IPS DF 6.9 (cell line): ENCODE measurements at regions not wholly inside any gene's neighbourhood (a gene's known extent, or its start where the extent isn't known, plus 50 kb on each side); places are given as distances from the start of the nearest gene placed in this dataset.

ENCODE experiments used
- DNase-seq: peaks from one replicate; pipeline ENCODE4 v3.0.0-alpha.2; 2013; ENCODE audit warnings: low read depth, low spot score
- H3K27ac ChIP-seq: one replicate; pipeline ENCODE4 v1.5.1; 2013; ENCODE audit warnings: low read length, control low read depth
- H3K27me3 ChIP-seq: 2 replicates; pipeline ENCODE4 v1.6.1; 2013; ENCODE audit warnings: mild to moderate bottlenecking, low read length; ENCODE audit not compliant: control insufficient read depth, insufficient read depth
- H3K36me3 ChIP-seq: 2 replicates; pipeline ENCODE4 v1.6.1; 2013; ENCODE audit warnings: low read length; ENCODE audit not compliant: control insufficient read depth, insufficient read depth
- H3K4me1 ChIP-seq: 2 replicates; pipeline ENCODE4 v1.6.1; 2013; ENCODE audit warnings: low read length; ENCODE audit not compliant: control insufficient read depth, insufficient read depth
- H3K4me3 ChIP-seq: 2 replicates; pipeline ENCODE4 v1.5.1; 2013; ENCODE audit warnings: mild to moderate bottlenecking, low read length
- H3K9me3 ChIP-seq: 2 replicates; pipeline ENCODE4 v1.6.1; 2013; ENCODE audit warnings: low read length, inconsistent platforms; ENCODE audit not compliant: control insufficient read depth, insufficient read depth
- WGBS: extraction: QIAGEN DNeasy Blood & Tissue Kit; methylation state at CpG from one replicate; pipeline ENCODE4 v1.1.7; 2013; ENCODE audit warnings: mixed read lengths, missing lambda C conversion rate; ENCODE audit not compliant: insufficient read length, insufficient coverage; 5-methylcytosine and 5-hydroxymethylcytosine counted together

DNA sequence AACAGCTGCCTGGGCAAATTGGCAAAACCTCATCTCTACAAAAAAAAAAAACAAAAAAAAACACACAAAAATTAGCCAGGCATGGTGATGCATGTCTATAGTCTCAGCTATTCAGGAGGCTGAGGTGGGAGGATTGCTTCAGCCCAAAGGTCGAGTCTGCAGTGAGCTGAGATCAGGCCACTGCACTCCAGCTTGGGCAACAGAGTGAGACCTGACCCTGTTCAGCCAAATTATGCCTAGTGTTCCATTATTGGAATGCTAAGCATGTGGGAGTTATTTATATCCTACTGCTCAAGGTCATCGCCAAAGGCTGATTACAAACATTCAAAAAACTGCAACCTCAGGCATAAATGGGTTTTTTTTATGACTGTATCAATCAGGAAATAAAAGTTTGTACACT, 1251.0 kb upstream of the PCDH9 start:
- H3K27ac ChIP-seq: no peak overlapping the region
- H3K4me3 ChIP-seq: no peak overlapping the region
- no peaks in the 10 kb centered on the region for H3K36me3 ChIP-seq
- no peaks in the 10 kb centered on the region for H3K9me3 ChIP-seq
- no peaks in the 10 kb centered on the region for H3K27me3 ChIP-seq
- WGBS: no CpG with 5 or more reads among the region's 2 CpGs
- no peaks in the 10 kb centered on the region for H3K4me1 ChIP-seq
- DNase-seq: no peak

GRCh38 chr13:68473834-68474326, 1243.7 kb upstream of the PCDH9 start:
- Histone ChIP-seq H3K27me3 (no peaks in the 10 kb centered on the region), H3K4me3 (no peak overlapping the region), H3K27ac (no peak overlapping the region), H3K4me1 (no peaks in the 10 kb centered on the region), H3K9me3 (no peaks in the 10 kb centered on the region), H3K36me3 (no peaks in the 10 kb centered on the region)
- no CpG with 5 or more reads among the region's 1 CpG for WGBS
- no peak for DNase-seq

DNA sequence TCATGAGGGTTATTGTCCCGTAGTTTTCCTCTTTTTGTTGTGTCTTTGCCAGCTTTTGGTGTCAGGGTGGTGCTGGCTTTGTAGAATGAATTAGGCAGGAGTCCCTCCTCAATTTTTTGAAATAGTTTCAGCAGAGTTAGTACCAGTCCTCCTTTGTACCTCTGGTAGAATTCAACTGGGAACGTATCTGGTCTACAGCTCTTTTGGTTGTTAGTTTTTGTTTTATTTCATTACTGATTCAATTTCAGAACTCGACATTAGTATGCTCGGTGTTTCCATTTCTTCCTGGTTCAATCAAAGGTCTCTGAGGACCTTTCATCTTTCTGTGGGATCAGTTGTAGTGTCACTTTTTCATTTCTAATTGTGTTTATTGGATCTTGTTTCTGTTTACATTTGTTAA, 1237.0 kb upstream of the PCDH9 start:
- Histone ChIP-seq H3K27ac (no peak overlapping the region), H3K27me3 (no peaks in the 10 kb centered on the region), H3K36me3 (no peaks in the 10 kb centered on the region), H3K9me3 (no peaks in the 10 kb centered on the region), H3K4me3 (no peak overlapping the region), H3K4me1 (no peaks in the 10 kb centered on the region)
- no CpG with 5 or more reads among the region's 4 CpGs for WGBS
- no peak for DNase-seq

GRCh38 chr13:68440874-68441273, 1210.7 kb upstream of the PCDH9 start:
- Histone ChIP-seq H3K27ac (no peak overlapping the region), H3K9me3 (no peaks in the 10 kb centered on the region), H3K4me1 (no peaks in the 10 kb centered on the region), H3K27me3 (no peaks in the 10 kb centered on the region), H3K36me3 (no peaks in the 10 kb centered on the region), H3K4me3 (no peak overlapping the region)
- no peak for DNase-seq

- Histone ChIP-seq H3K36me3 (no peaks in the 10 kb centered on the region), H3K4me3 (no peak overlapping the region), H3K9me3 (no peaks in the 10 kb centered on the region), H3K27me3 (no peaks in the 10 kb centered on the region), H3K4me1 (no peaks in the 10 kb centered on the region), H3K27ac (no peak overlapping the region)
- no CpG with 5 or more reads among the region's 1 CpG for WGBS
- DNase-seq: no peak
Measured at GRCh38 chr13:68439817-68440216, 1209.7 kb upstream of the PCDH9 start.

DNA sequence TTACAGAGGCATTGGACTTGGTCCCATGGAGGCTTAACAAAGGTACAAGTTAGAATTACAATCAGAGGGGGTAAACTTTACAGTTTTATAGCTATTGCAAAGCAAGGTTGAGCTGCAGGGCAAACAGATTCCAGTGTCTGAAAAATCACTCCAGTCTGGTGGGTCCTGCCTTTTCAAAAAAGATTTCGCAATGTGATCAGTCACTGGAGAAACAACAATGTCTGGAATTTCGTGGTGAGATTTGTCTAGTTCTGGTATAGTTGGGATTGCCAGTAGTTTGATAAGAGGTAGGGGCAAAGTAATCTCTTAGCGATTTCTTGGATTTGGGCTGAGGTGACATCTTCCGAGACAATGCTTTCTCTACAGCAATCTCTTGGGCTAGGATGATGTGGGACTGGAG, 1198.2 kb upstream of the PCDH9 start:
- WGBS: no CpG with 5 or more reads among the region's 4 CpGs
- Histone ChIP-seq H3K27ac (no peak overlapping the region), H3K4me3 (no peak overlapping the region), H3K27me3 (no peaks in the 10 kb centered on the region), H3K36me3 (no peaks in the 10 kb centered on the region), H3K4me1 (no peaks in the 10 kb centered on the region), H3K9me3 (no peaks in the 10 kb centered on the region)
- DNase-seq: no peak

DNA sequence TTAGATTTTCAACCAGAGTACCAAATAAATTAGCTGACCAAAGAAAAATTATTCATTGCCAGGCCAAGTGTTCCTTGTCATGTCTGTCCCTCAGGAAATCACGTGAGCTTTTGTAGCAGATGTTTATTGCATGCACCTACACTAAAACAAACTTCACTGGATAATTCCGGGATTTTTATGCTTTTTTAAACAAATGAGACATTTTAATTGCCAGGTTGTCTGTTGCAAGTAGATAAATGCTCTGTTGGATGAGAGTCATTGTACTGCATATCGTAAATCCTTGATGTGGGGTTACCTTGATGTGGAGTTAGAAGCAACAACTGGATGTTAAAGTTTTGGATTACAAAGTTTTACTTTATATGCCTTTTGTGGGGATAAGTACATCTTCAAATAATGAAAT, 1187.7 kb upstream of the PCDH9 start:
- no peaks in the 10 kb centered on the region for H3K36me3 ChIP-seq
- no peak for DNase-seq
- no peaks in the 10 kb centered on the region for H3K9me3 ChIP-seq
- no CpG with 5 or more reads among the region's 3 CpGs for WGBS
- no peaks in the 10 kb centered on the region for H3K27me3 ChIP-seq
- H3K4me1 ChIP-seq: no peaks in the 10 kb centered on the region
- no peak overlapping the region for H3K27ac ChIP-seq
- H3K4me3 ChIP-seq: no peak overlapping the region

- WGBS: no CpG with 5 or more reads among the region's 1 CpG
- Histone ChIP-seq H3K27me3 (no peaks in the 10 kb centered on the region), H3K4me3 (no peak overlapping the region), H3K27ac (no peak overlapping the region), H3K9me3 (no peaks in the 10 kb centered on the region), H3K36me3 (no peaks in the 10 kb centered on the region), H3K4me1 (no peaks in the 10 kb centered on the region)
- no peak for DNase-seq
Measured at GRCh38 chr13:68410007-68410406, 1179.9 kb upstream of the PCDH9 start.

DNA sequence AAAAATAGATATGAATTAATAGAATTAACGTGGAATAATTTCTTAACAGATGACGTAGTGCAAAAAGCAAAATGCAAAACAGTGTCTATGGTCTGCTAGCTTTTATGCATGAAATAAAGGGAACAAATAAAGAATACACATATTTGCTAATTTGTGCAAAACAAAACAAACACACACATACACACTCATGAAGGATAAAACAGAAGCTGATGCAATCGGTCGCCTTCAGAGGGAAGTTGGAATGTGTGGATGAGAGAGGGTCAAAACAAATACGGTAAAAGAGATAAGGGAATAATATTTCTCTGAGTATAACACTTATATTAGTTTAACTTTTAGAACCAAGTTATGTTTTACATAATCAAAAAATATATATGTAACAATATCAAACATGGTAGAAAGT, 1160.9 kb upstream of the PCDH9 start:
- Histone ChIP-seq H3K27ac (no peak overlapping the region), H3K27me3 (no peaks in the 10 kb centered on the region), H3K4me3 (no peak overlapping the region), H3K9me3 (no peaks in the 10 kb centered on the region), H3K4me1 (no peaks in the 10 kb centered on the region), H3K36me3 (no peaks in the 10 kb centered on the region)
- DNase-seq: no peak
- 100% methylated on average over 2 of the region's 5 CpGs for WGBS

GRCh38 chr13:68386808-68387207, 1156.7 kb upstream of the PCDH9 start:
- Histone ChIP-seq H3K27me3 (0 out of 2 replicates have a peak, but pooled peaks cover 1% of the 10 kb centered on the region), H3K27ac (no peak overlapping the region), H3K36me3 (no peaks in the 10 kb centered on the region), H3K9me3 (no peaks in the 10 kb centered on the region), H3K4me3 (no peak overlapping the region), H3K4me1 (no peaks in the 10 kb centered on the region)
- DNase-seq: no peak
- no CpG with 5 or more reads among the region's 3 CpGs for WGBS

DNA sequence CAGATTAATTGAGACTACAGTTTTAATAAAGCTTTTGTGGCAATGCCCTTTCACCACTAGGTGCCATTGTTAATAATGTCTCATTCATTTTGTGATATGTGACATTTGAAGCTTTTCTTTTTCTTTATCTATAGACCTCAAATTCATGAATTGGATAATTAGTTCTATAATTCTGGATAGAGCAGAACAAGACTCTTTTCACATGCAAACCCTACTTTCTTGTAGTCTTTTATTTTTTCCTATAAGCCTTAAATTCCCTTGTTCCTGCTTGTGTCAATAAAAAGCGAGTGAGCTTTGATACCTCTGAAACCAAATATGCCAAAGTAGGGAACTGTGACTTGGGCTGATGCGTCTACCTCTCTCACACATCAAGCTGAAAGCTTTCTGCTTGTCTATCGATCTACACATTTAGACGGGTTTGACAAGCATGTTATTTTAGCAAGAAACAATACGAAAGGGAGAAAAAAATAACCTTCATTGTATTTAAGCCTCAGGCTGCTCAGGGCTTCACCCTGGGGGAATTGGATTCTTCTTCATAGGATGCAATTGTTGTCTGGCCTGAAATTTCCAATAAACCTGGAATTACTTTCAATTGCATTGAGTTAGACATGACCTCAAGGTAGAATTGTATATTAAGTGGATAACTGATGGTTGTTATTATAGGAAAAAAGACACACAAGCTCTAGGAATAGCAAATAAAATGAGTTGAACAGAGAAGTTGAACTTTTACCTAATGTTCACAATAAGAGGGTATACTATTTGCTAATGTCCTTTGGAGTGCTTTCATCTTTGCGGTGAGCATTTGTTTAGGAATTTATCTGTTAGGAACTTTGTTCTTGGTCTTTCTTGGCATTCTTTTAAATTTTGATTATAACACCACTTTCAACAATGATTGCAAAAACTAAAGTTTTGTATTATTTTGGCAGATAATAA, 1150.2 kb upstream of the PCDH9 start:
- no CpG with 5 or more reads among the region's 6 CpGs for whole genome bisulfite sequencing
- no peak for DNase-seq
- Histone ChIP-seq H3K4me1 (no peaks in the 10 kb centered on the region), H3K27me3 (0 out of 2 replicates have a peak, but pooled peaks cover 1% of the 10 kb centered on the region), H3K9me3 (no peaks in the 10 kb centered on the region), H3K4me3 (no peak overlapping the region), H3K27ac (no peak overlapping the region), H3K36me3 (no peaks in the 10 kb centered on the region)
